Panc1 (cell line): ENCODE measurements at regions not wholly inside any gene's neighbourhood (a gene's known extent, or its start where the extent isn't known, plus 50 kb on each side); places are given as distances from the start of the nearest gene placed in this dataset.

Experiments used
- ATAC-seq: fragments of 200-7000 bp; cut with Tn5 transposase; 2 replicates; pipeline ENCODE4 v1.9.1; 2020; ENCODE audit warnings: mild to moderate bottlenecking, moderate library complexity
- BruUV-seq: library from RNA; stranded (reverse); fragments of 400-500 nt; replicated peaks from 2 replicates; lab custom pipeline; 2021; lab: Mats Ljungman, UMichigan
- CTCF ChIA-PET: fragments of 300-600 bp; sonication (Branson Sonifier 250); formaldehyde crosslinking; loops from one replicate; lab custom pipeline; 2022; ENCODE audit warnings: antibody characterized with exemption; lab: Charles Lee
- POLR2A ChIA-PET: fragments of 300-600 bp; sonication (Branson Sonifier 250); formaldehyde crosslinking; loops from one replicate; lab custom pipeline; 2022; ENCODE audit warnings: antibody characterized with exemption; lab: Charles Lee
- DNase-seq: peaks from one replicate; pipeline ENCODE4 v3.0.0-alpha.2; 2010; ENCODE audit warnings: low read depth, low spot score
- H3K27ac ChIP-seq: 2 replicates; pipeline ENCODE4 v1.5.1; 2011; ENCODE audit warnings: mild to moderate bottlenecking, low read length, inconsistent platforms
- H3K27me3 ChIP-seq: fragments of 200-500 bp; sonication (Bioruptor generic); 2 replicates; pipeline ENCODE4 v1.6.0; 2014; ENCODE audit warnings: low read length, inconsistent platforms; ENCODE audit not compliant: control insufficient read depth, insufficient read depth
- H3K36me3 ChIP-seq: fragments of 200-500 bp; sonication (Bioruptor generic); 2 replicates; pipeline ENCODE4 v1.5.1; 2014; ENCODE audit warnings: inconsistent platforms, mild to moderate bottlenecking, low read length, moderate library complexity; ENCODE audit not compliant: control insufficient read depth, insufficient read depth
- H3K4me1 ChIP-seq: 2 replicates; pipeline ENCODE4 v1.5.1; 2011; ENCODE audit warnings: inconsistent platforms, mild to moderate bottlenecking, low read length, moderate library complexity; ENCODE audit not compliant: control insufficient read depth, insufficient read depth
- H3K4me3 ChIP-seq, 2 experiments: 2 replicates each; pipeline ENCODE4 v1.5.1; 2011 to 2012; ENCODE audit warnings: low read depth in 2 of 2, low read length in 2 of 2, mild to moderate bottlenecking in 2 of 2, inconsistent platforms in 1 of 2, moderate library complexity in 1 of 2
- H3K9me3 ChIP-seq: fragments of 200-500 bp; sonication (Bioruptor generic); 2 replicates; pipeline ENCODE4 v1.5.1; 2014; ENCODE audit warnings: low read depth, mild to moderate bottlenecking, inconsistent platforms, low read length, moderate library complexity; ENCODE audit not compliant: control insufficient read depth, insufficient read depth
- CTCF ChIP-seq: fragments of 450-650 bp; IDR thresholded peaks from 2 replicates; pipeline ENCODE4 v1.5.1; 2017; ENCODE audit warnings: mild to moderate bottlenecking
- POLR2AphosphoS5 ChIP-seq: IDR thresholded peaks from 2 replicates; pipeline ENCODE4 v1.6.1; 2012; ENCODE audit warnings: mild to moderate bottlenecking, low read depth, low read length, moderate library complexity
- REST ChIP-seq, 2 experiments: IDR thresholded peaks; 2 replicates each; pipeline ENCODE4 v1.6.1; 2011 to 2012; ENCODE audit warnings: low read depth in 2 of 2, control low read depth in 1 of 2, low read length in 1 of 2, mild to moderate bottlenecking in 1 of 2, moderate library complexity in 1 of 2; ENCODE audit not compliant: insufficient read depth in 1 of 2
- SIN3A ChIP-seq: IDR thresholded peaks from 2 replicates; pipeline ENCODE4 v1.6.1; 2012; ENCODE audit warnings: low read depth, mild to moderate bottlenecking, low read length, moderate library complexity, borderline replicate concordance; ENCODE audit not compliant: insufficient read depth
- TCF7L2 ChIP-seq: IDR thresholded peaks from 2 replicates; pipeline ENCODE4 v1.6.1; 2011; ENCODE audit warnings: mild to moderate bottlenecking, low read depth, low read length, inconsistent platforms
- in situ Hi-C: cut with HindIII; loops from 2 replicates; pipeline ENCODE4 v1.10.0; 2016; ENCODE audit warnings: low sequenced_read_pairs, low pct_unique_long_range_greater_than_20kb
- intact Hi-C: fragments of 100-400 bp; cut with micrococcal nuclease; formaldehyde crosslinking; loops from one replicate; pipeline ENCODE4 v1.10.0; 2022; ENCODE audit not compliant: unreplicated experiment

- Histone ChIP-seq H3K27me3 (no peaks in the 10 kb centered on the region), H3K4me3 (no peak overlapping the region), H3K36me3 (no peaks in the 10 kb centered on the region), H3K27ac (no peak overlapping the region), H3K9me3 (peaks cover 4% of the 10 kb centered on the region; the same call in 1 of the 2 replicates), H3K4me1 (no peaks in the 10 kb centered on the region)
- TF ChIP-seq REST (IDR thresholded peaks at IDR 0.05; ENCODE audit: insufficient read depth in 1 of 2, low read depth in 2 of 2, low read length in 1 of 2), result no peak
- ChIA-PET CTCF (no interaction called here), POLR2A (no interaction called here)
- intact Hi-C loops (no loop called here), in situ Hi-C loops (no loop called here)
- BruUV-seq, result no TSS peak
- ATAC-seq, result no peak
- no peak for DNase-seq
Measured at GRCh38 chr10:83512681-83513080, 626.6 kb upstream of the GHITM start.

- Histone ChIP-seq H3K27me3 (no peaks in the 10 kb centered on the region), H3K27ac (no peak overlapping the region), H3K4me3 (no peak overlapping the region), H3K4me1 (no peaks in the 10 kb centered on the region), H3K36me3 (no peaks in the 10 kb centered on the region), H3K9me3 (0 out of 2 replicates have a peak, but pooled peaks cover 3% of the 10 kb centered on the region)
- TF ChIP-seq REST (IDR thresholded peaks at IDR 0.05; ENCODE audit: insufficient read depth in 1 of 2, low read depth in 2 of 2, low read length in 1 of 2), result no peak
- TF ChIP-seq TCF7L2, result no peak
- TF ChIP-seq CTCF, result no peak
- no peak for TF ChIP-seq POLR2AphosphoS5
- no peak for TF ChIP-seq SIN3A
- POLR2A ChIA-PET, result no interaction called here
- no TSS peak for BruUV-seq
- intact Hi-C loops, result no loop called here
- in situ Hi-C loops, result no loop called here
- CTCF ChIA-PET, result no interaction called here
- no peak for ATAC-seq
- no peak for DNase-seq
Measured at GRCh38 chr10:83515001-83515400, 624.3 kb upstream of the GHITM start.
